ENCODE measurements at regions not wholly inside any gene's neighbourhood (a gene's known extent, or its start where the extent isn't known, plus 50 kb on each side); places are given as distances from the start of the nearest gene placed in this dataset.

DNA sequence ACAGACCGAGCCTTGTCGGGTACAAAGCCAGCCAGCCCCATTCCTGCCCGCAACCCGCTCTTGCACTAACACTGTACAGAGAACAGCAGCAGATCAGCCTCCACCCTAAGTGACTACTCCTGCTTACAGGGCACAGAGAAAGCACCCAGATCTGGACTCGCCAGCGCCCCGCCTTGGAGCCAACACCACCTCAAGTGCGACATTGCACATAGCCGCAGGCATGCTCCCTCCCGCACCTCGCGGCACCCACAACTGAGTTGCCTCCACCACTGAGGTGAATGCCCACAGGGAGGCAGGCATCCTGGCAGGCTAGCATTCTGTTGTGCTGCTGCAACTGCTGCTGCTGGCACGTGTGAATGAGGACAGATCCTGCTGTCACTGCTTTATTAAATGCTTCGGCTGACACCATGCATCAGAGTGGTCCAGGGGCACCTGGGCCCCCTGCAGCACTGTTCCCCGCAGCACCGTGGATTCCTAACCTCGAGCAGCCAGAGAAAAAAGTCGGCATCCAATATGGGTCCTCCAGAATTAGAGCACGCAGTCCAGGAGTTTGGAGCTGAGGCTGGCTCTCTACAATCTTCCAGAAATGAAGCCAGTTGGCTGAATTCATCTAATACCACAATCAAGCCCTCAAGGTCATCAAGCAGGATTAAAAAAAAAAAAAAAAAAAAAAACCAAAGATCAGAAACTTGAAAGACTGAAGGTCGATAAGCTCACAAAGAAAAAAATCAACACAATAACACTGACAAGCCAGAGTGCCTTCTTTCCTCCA, 352.9 kb downstream of the GASK1B start:
- H3K4me3 Mint-ChIP-seq = no peak overlapping the region
- no peak for DNase-seq
- H3K27me3 Mint-ChIP-seq = no peaks in the 10 kb centered on the region
- CTCF ChIA-PET = no interaction called here
- no peaks in the 10 kb centered on the region for H3K36me3 Mint-ChIP-seq (ENCODE audit: low read depth)
- H3K9me3 Mint-ChIP-seq = peaks cover 12% of the 10 kb centered on the region
- no peak overlapping the region for H3K27ac Mint-ChIP-seq
- POLR2A ChIA-PET = no interaction called here
- H3K4me1 Mint-ChIP-seq = no peaks in the 10 kb centered on the region

DNA sequence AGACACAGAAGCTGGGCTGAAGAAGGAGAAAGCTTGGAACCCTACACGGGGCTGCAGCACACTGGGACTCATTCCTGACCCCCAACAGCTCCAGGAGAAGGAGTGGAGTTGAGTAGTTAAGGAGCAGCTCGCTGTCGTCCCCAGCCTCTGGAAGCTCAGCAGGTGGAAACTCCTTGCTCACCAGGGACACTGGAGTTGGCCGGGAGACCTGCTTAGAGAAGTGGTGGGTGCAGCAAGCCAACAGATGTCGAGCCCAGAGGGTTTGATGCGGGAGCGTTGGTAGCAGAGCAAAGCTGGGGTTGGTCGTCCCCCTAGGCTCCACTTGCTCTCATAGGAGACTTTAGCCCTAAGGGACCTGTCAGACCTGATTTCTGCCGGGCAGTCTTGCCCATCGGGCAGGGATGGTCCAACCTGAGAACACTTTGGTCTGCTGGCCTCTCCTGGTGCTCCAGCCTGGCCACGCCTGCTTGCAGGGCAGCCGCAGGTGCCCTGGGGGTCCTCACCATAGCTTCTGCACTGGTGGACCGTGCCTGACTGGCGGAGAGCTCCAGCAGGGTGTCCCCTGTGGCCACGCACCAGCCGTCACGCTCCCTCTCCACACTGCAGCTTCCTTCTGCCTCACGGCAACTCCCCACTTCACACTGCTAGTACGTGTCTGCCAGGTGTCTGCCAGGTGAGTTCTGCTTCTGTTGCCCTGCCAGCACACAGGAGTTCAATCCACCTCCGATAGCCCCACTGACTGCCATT, 353.7 kb downstream of the GASK1B start:
- H3K36me3 Mint-ChIP-seq (ENCODE audit: low read depth) = no peaks in the 10 kb centered on the region
- no peak for DNase-seq
- no peaks in the 10 kb centered on the region for H3K27me3 Mint-ChIP-seq
- no peak overlapping the region for H3K4me3 Mint-ChIP-seq
- ChIA-PET CTCF (no interaction called here), POLR2A (no interaction called here)
- peaks cover 8% of the 10 kb centered on the region for H3K9me3 Mint-ChIP-seq
- H3K4me1 Mint-ChIP-seq = no peaks in the 10 kb centered on the region
- H3K27ac Mint-ChIP-seq = no peak overlapping the region

DNA sequence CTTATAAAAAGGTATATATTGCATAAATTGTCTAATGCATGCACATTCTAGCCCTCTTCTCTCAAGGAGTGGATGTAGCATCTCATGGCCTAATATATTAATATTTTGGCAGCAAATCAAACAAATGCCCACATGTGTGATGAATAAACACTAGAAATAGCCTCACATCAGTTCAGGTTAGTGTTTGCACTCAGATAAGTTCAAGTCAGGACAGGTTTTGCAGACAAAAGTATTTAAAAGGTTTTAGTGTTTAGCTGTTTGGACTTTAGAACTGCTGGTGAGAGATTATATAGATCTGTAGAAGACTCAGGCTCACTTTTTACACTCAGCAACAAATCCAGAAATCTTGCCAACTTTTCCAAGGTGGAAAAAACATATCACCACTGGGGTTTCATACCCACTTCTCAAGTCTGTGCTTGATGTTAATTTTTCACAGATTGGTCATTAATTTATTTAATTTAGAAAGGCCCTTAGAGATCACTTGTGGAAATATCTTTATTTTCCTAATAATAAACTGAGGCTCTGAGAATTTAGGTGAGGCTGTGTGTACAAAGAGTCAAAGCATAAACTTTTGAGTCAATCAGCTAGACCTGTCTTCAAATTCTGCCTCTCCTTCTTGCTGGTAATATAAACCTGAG, 362.6 kb downstream of the GASK1B start:
- Mint-ChIP-seq H3K36me3 (ENCODE audit: low read depth) (no peaks in the 10 kb centered on the region), H3K27me3 (no peaks in the 10 kb centered on the region), H3K4me1 (no peaks in the 10 kb centered on the region), H3K4me3 (no peak overlapping the region), H3K27ac (no peak overlapping the region), H3K9me3 (peaks cover 2% of the 10 kb centered on the region)
- POLR2A ChIA-PET = no interaction called here
- CTCF ChIA-PET = no interaction called here
- no peak for DNase-seq

DNA sequence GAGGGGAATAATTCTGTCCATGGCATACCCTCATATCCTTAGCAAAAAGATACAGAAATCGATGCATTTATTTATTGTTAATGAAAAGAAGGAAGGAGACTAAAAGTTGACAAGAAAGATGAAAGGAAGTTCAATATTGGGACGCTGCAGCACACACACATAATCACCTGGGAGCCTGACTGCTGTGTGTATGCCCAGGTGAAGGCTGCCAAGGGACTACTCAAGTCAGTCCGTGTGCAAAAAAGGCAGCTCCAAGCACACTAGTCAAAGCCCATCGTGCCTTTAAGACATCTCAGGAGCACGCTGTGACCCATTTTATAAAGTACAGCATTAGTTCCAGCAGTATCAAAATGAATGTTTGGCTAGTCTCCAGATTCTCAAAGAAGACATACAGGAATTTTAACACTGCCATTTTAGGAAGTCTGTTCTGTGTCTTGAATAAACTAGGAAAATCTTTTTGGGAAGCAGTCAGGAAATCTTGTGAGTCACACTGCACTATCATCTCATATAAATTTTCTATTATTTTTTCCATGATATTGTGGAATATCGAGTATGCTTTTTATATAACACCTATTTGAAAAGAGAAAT, 363.9 kb downstream of the GASK1B start:
- no peaks in the 10 kb centered on the region for H3K27me3 Mint-ChIP-seq
- H3K9me3 Mint-ChIP-seq = no peaks in the 10 kb centered on the region
- no peak overlapping the region for H3K4me3 Mint-ChIP-seq
- H3K36me3 Mint-ChIP-seq (ENCODE audit: low read depth) = no peaks in the 10 kb centered on the region
- no peak for DNase-seq
- H3K27ac Mint-ChIP-seq = no peak overlapping the region
- H3K4me1 Mint-ChIP-seq = no peaks in the 10 kb centered on the region
- ChIA-PET POLR2A (no interaction called here), CTCF (no interaction called here)

DNA sequence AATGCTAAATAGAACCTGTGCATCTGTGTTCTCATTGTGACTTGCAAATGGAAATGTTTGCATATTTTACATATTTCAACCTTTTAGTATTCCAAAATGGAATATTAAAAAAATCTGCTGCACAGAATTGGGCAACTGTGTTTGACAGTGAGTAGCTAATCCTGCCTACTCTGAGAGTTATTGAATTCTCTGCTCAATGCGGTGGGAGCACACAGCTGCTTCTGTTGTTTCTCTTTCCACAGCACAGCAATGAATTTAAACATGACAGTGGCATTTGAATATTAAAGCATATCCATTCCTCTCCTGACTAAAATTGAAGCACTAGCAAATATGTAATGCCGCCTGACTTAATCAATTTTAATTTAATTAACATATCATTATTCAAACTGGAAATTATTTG, 366.6 kb downstream of the GASK1B start:
- no peaks in the 10 kb centered on the region for H3K27me3 Mint-ChIP-seq
- ChIA-PET CTCF (no interaction called here), POLR2A (no interaction called here)
- H3K27ac Mint-ChIP-seq = no peak overlapping the region
- DNase-seq = no peak
- no peaks in the 10 kb centered on the region for H3K9me3 Mint-ChIP-seq
- no peaks in the 10 kb centered on the region for H3K36me3 Mint-ChIP-seq (ENCODE audit: low read depth)
- H3K4me3 Mint-ChIP-seq = no peak overlapping the region
- H3K4me1 Mint-ChIP-seq = no peaks in the 10 kb centered on the region

DNA sequence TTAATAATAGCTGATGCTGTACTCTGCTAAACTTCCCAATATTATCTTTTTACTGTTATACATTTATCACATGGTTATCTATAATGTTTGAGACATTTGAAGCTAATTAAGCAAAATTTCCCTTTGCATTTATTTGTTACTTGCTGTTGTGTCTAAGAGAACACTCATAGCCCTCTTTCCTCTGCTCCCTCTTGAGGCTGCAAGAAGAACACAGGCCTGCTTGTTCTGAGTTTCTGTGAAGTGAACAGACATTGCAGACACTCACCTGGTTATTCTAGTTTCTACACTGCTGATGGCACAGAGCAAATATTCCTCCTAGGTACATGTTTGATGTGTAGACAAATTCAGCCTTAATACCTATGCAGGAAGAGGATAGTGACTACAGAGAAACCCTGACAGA, 367.8 kb downstream of the GASK1B start:
- H3K4me1 Mint-ChIP-seq = no peaks in the 10 kb centered on the region
- no peak for DNase-seq
- H3K4me3 Mint-ChIP-seq = no peak overlapping the region
- no peaks in the 10 kb centered on the region for H3K9me3 Mint-ChIP-seq
- CTCF ChIA-PET = no interaction called here
- POLR2A ChIA-PET = no interaction called here
- no peaks in the 10 kb centered on the region for H3K27me3 Mint-ChIP-seq
- no peak overlapping the region for H3K27ac Mint-ChIP-seq
- H3K36me3 Mint-ChIP-seq (ENCODE audit: low read depth) = no peaks in the 10 kb centered on the region

DNA sequence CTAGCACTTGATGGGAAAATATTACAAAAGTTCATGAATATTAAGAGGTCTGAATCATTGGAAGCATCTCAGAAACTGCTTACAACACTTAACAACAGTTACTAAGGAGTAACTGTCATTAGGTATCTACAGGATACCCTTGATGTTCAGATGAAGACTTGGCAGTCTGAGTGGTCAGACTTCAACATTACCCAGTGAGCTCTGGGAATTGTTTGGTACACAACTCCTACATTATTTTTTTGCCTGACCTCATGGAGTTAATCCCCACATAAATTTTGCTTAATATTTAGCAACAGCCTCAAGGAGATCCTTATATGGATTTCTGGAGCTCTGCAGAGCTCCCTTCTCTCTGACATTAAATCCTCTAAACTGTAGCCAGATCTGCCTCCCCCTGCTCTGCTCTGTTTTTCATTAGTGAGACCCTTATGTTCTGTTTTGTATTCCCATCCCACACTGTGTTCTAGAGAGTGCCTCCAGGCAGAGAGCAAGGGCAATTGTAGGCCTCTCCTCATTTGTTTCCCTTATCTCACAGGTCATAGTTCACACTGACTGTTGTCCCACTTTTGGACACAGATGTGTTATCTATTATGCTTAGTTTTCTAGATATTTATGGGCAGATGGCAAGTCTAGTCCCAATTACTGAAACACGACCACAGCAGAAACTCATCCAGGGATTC, 368.8 kb downstream of the GASK1B start:
- no peak for DNase-seq
- Mint-ChIP-seq H3K4me3 (no peak overlapping the region), H3K9me3 (no peaks in the 10 kb centered on the region), H3K4me1 (no peaks in the 10 kb centered on the region), H3K27me3 (no peaks in the 10 kb centered on the region), H3K27ac (no peak overlapping the region), H3K36me3 (ENCODE audit: low read depth) (no peaks in the 10 kb centered on the region)
- CTCF ChIA-PET = no interaction called here
- POLR2A ChIA-PET = no interaction called here

DNA sequence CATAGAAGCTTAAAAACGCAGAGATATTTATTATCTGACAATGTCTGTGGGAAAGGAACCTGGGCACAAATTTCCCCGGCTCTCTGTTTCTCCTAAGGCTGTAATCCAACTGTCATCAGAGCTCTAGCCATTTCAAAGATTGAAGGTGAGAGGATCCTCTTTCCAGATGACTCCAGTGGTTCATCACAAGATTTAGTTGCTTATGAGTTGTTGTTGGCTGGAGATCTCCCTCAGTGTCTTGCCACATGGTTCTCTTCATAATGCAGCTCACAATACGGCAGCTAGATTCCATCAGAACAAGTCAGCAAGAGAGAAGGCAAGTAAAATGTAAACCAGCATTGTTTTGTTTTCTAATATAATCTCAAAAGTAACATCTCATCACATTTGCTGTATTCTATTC, 369.4 kb downstream of the GASK1B start:
- H3K4me3 Mint-ChIP-seq = no peak overlapping the region
- CTCF ChIA-PET = no interaction called here

DNA sequence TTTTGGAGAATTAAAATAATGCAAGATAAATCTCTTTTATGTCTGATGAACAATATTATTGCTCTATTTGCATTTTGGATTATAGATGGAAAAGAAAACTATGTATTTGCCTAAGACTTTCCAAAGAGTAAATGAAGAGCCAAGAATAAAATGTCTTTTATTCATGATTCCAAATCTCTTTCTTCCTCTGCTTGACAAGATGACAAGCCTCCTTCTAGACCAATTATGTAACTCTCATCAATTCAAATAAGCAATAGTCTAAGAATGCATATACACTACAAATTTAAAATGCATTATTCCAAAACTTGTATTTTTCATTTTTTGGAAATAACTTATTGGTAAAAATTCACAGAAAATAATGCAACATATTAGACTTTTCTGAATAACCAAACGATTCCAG, 377.3 kb downstream of the GASK1B start:
- ChIA-PET CTCF (no interaction called here), POLR2A (no interaction called here)
- Mint-ChIP-seq H3K4me3 (no peak overlapping the region), H3K36me3 (ENCODE audit: low read depth) (no peaks in the 10 kb centered on the region), H3K27me3 (no peaks in the 10 kb centered on the region), H3K4me1 (no peaks in the 10 kb centered on the region), H3K9me3 (no peaks in the 10 kb centered on the region), H3K27ac (no peak overlapping the region)
- no peak for DNase-seq

More for the DNA sequence above, 369.4 kb downstream of the GASK1B start:
- Mint-ChIP-seq H3K27me3 (no peaks in the 10 kb centered on the region), H3K9me3 (no peaks in the 10 kb centered on the region), H3K36me3 (ENCODE audit: low read depth) (no peaks in the 10 kb centered on the region), H3K27ac (no peak overlapping the region), H3K4me1 (no peaks in the 10 kb centered on the region)
- POLR2A ChIA-PET = no interaction called here
- no peak for DNase-seq

DNA sequence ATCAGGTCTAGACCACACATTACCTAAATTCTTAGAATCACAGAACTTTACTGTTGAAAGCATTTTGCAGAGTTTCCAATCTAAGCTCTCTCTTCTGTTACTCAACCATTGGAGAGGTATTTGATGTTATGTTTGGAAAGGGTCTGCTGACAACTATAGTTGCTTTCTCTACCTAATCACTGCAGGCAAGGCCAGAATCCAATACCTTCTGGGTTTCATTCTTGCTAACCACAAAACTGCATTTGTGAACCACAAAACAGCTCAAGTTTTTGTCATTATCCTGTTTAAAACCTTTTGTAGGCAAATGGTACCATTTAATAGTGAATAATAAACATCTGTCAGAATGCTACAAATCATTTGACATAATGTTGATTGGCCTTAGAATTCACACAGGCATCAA, 380.1 kb downstream of the GASK1B start:
- no peaks in the 10 kb centered on the region for H3K9me3 Mint-ChIP-seq
- CTCF ChIA-PET = no interaction called here
- H3K27me3 Mint-ChIP-seq = no peaks in the 10 kb centered on the region
- H3K4me1 Mint-ChIP-seq = no peaks in the 10 kb centered on the region
- H3K36me3 Mint-ChIP-seq (ENCODE audit: low read depth) = no peaks in the 10 kb centered on the region
- POLR2A ChIA-PET = no interaction called here
- no peak overlapping the region for H3K4me3 Mint-ChIP-seq
- DNase-seq = no peak
- H3K27ac Mint-ChIP-seq = no peak overlapping the region

DNA sequence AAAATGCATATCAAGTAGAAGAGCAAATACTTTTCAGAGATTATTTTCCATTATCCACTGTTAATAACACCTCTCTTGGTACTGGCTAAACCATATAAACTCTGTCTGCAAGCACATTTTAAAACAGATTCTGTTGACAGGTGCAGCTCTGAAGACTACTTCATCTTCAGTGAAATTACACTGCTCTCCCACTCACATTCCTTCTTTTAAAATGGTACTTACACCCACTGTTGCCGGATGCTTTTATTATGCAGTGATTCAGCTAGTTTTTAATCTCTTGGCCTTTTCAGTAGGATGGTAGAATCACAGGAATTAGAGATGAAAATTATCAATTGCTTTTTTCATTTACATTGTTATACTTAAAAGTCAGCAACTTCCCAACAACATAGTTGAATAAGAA, 381.6 kb downstream of the GASK1B start:
- POLR2A ChIA-PET = no interaction called here
- Mint-ChIP-seq H3K9me3 (no peaks in the 10 kb centered on the region), H3K36me3 (ENCODE audit: low read depth) (no peaks in the 10 kb centered on the region), H3K27ac (no peak overlapping the region), H3K4me3 (no peak overlapping the region), H3K4me1 (no peaks in the 10 kb centered on the region), H3K27me3 (no peaks in the 10 kb centered on the region)
- CTCF ChIA-PET = no interaction called here
- DNase-seq = no peak

DNA sequence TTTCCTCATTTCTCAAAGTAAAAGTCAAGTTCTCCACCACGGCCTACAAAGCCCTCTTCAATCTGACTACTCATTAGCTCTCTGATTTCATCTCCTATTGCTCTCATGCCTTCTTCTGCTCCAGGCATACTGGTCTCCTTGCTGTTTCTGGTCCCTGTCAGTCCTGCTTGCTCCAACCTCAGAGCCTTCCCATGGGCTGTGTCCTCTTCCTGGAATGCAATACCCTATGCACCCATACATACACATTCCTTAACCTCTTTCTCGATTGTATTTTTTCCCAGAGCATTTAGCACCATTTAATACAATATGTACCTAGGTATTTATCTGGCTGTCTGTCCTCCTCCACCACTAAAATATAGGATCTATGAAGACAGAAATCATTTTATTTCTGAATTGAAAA, 385.2 kb downstream of the GASK1B start:
- Mint-ChIP-seq H3K27me3 (no peaks in the 10 kb centered on the region), H3K4me1 (no peaks in the 10 kb centered on the region), H3K9me3 (peaks cover 2% of the 10 kb centered on the region), H3K27ac (no peak overlapping the region), H3K36me3 (ENCODE audit: low read depth) (no peaks in the 10 kb centered on the region), H3K4me3 (no peak overlapping the region)
- DNase-seq = no peak
- ChIA-PET POLR2A (no interaction called here), CTCF (no interaction called here)

DNA sequence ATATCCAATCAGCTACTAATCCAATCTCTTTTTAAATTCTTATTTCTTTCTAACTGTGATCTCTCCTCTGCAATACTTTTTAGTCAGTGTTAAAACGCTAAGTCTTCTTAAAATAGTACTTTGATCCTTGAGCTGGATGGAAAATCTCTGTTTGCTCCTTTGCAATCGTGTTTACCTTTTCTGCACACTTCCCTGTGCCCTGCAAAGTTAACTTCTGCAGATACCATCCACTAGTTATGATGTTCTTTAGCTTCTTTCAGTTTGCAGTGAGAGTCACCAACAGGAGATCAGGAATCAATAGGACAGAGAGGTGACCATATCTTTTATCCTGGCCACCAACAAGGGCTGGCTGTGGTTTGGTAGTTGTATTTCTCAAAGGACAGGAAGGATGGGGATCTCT, 391.5 kb downstream of the GASK1B start:
- DNase-seq = no peak
- Mint-ChIP-seq H3K27ac (no peak overlapping the region), H3K9me3 (peaks cover 8% of the 10 kb centered on the region), H3K27me3 (no peaks in the 10 kb centered on the region), H3K36me3 (ENCODE audit: low read depth) (no peaks in the 10 kb centered on the region), H3K4me1 (no peaks in the 10 kb centered on the region), H3K4me3 (no peak overlapping the region)
- ChIA-PET CTCF (no interaction called here), POLR2A (no interaction called here)

Data from activated CD4-positive, alpha-beta memory T cell treated with anti-CD3 and anti-CD28 coated beads, Interleukin-2, amount 10 ng/mL, durations not matched to agents 7 days and 5 days (primary cell).